ENCODE measurements at regions not wholly inside any gene's neighbourhood (a gene's known extent, or its start where the extent isn't known, plus 50 kb on each side); places are given as distances from the start of the nearest gene placed in this dataset.

- Histone ChIP-seq H3K27ac (ENCODE audit: low read depth, low read length) (no peak overlapping the region), H3K56ac (replicated peaks; ENCODE audit: insufficient read length, low read depth, low read length) (no peak overlapping the region), H3K9ac (replicated peaks in 1 of 4; ENCODE audit: extremely low read depth in 1 of 4, low read depth in 3 of 4, low read length in 3 of 4) (no peak overlapping the region), H2AK5ac (ENCODE audit: low read depth, low read length) (no peak overlapping the region), H3K9me3 (ENCODE audit: insufficient read depth in 2 of 2, low read depth in 1 of 2, low read length in 1 of 2) (no peaks in the 10 kb centered on the region), H4K8ac (ENCODE audit: extremely low read depth, insufficient read depth, low read length) (no peak overlapping the region), H3K18ac (ENCODE audit: extremely low read depth, low read length) (no peak overlapping the region), H3K27me3 (replicated peaks in 1 of 4; ENCODE audit: control insufficient read depth in 3 of 4, extremely low read depth in 1 of 4, insufficient read depth in 3 of 4, low read length in 3 of 4) (no peaks in the 10 kb centered on the region), H3K4ac (replicated peaks; ENCODE audit: insufficient read length, low read depth, low read length) (no peak overlapping the region), H2BK5ac (ENCODE audit: low read depth, low read length) (no peak overlapping the region), H3K14ac (ENCODE audit: insufficient read length) (no peak overlapping the region), H3K36me3 (ENCODE audit: control insufficient read depth in 2 of 4, insufficient read depth in 4 of 4, low read length in 3 of 4) (no peaks in the 10 kb centered on the region), H2AFZ (ENCODE audit: low read length) (no peak overlapping the region), H4K20me1 (replicated peaks in 1 of 2; ENCODE audit: control insufficient read depth in 1 of 2, insufficient read depth in 2 of 2, low read length in 2 of 2) (no peaks in the 10 kb centered on the region), H4K5ac (ENCODE audit: insufficient read length, low read depth, low read length) (no peak overlapping the region), H2BK20ac (ENCODE audit: low read length) (no peak overlapping the region), H3K23ac (ENCODE audit: insufficient read length) (no peak overlapping the region), H3K4me1 (replicated peaks in 1 of 4; ENCODE audit: control insufficient read depth in 3 of 4, insufficient read depth in 4 of 4, low read length in 3 of 4) (no peaks in the 10 kb centered on the region), H3K23me2 (ENCODE audit: low read depth, low read length) (no peaks in the 10 kb centered on the region), H2BK12ac (ENCODE audit: low read depth, low read length) (no peak overlapping the region), H2BK120ac (replicated peaks; ENCODE audit: low read depth, low read length) (no peak overlapping the region), H3K79me1 (ENCODE audit: low read depth, low read length) (no peaks in the 10 kb centered on the region), H3K4me2 (ENCODE audit: insufficient read depth in 1 of 2, low read depth in 2 of 2, low read length in 2 of 2) (no peak overlapping the region), H4K91ac (replicated peaks; ENCODE audit: insufficient read length, low read length) (no peak overlapping the region), H2BK15ac (ENCODE audit: low read length) (no peak overlapping the region), H3K4me3 (ENCODE audit: extremely low read depth in 1 of 4, insufficient read depth in 2 of 4, low read depth in 3 of 4, low read length in 4 of 4) (no peak overlapping the region), H3K79me2 (ENCODE audit: control insufficient read depth in 1 of 2, insufficient read depth in 2 of 2, low read length in 2 of 2) (no peaks in the 10 kb centered on the region)
- no peak for DNase-seq (ENCODE audit: low read depth in 1 of 2, low spot score in 2 of 2)
- WGBS, 2 experiments (ENCODE audit: extremely low coverage in 1 of 2, insufficient coverage in 1 of 2, insufficient read length in 1 of 2, insufficient replicate concordance in 2 of 2, low coverage in 1 of 2, low lambda C conversion rate in 2 of 2, missing lambda C conversion rate in 1 of 2): 79% methylated on average over 2 of the region's 2 CpGs; no CpG with 5 or more reads in 1 of the 2 experiments
- TF ChIP-seq PHF8 (conservative IDR thresholded peaks at IDR 0.05; ENCODE audit: low read depth, low read length) (no peak), KDM5A (IDR thresholded peaks at IDR 0.05; ENCODE audit: low read length) (no peak), HDAC2 (IDR thresholded peaks at IDR 0.05; ENCODE audit: borderline replicate concordance in 1 of 2, low read depth in 2 of 2, low read length in 2 of 2) (no peak), SAP30 (IDR thresholded peaks at IDR 0.05; ENCODE audit: insufficient read depth, insufficient replicate concordance, low read length) (no peak), POLR2A (IDR thresholded peaks at IDR 0.05; ENCODE audit: control extremely low read depth in 1 of 2, low read depth in 2 of 2, low read length in 2 of 2) (no peak), JUN (IDR thresholded peaks at IDR 0.05; ENCODE audit: low read depth, low read length) (no peak), RBBP5 (IDR thresholded peaks at IDR 0.05; ENCODE audit: borderline replicate concordance, low read depth, low read length) (no peak), USF2 (IDR thresholded peaks at IDR 0.05; ENCODE audit: low read length) (no peak)
- no peak for FAIRE-seq
- POLR2A ChIA-PET (ENCODE audit: partially characterized antibody): no interaction called here
- CTCF ChIA-PET (ENCODE audit: partially characterized antibody): no interaction called here
These were observed 266.2 kb upstream of the ZFP64 start for GRCh38 chr20:52457826-52458225.

Measured in H1 (cell line).